Caki2 (cell line): ENCODE measurements at regions not wholly inside any gene's neighbourhood (a gene's known extent, or its start where the extent isn't known, plus 50 kb on each side); places are given as distances from the start of the nearest gene placed in this dataset.
"Not testable (repeated sequence)": the region's sequence is repeated elsewhere in the genome, so short reads cannot be mapped to it uniquely, and the experiment has no call there.

Source experiments
- DNase-seq: peaks from one replicate; pipeline ENCODE4 v3.0.0-alpha.2; 2015; ENCODE audit warnings: low read depth
- in situ Hi-C: cut with HindIII; loops from 2 replicates; pipeline ENCODE4 v1.10.0; 2016; ENCODE audit warnings: low sequenced_read_pairs, low pct_unique_long_range_greater_than_20kb, mixed read lengths

GRCh38 chr2:216942016-216942415 lies 82.2 kb upstream of the TNP1 start:
- in situ Hi-C loops = no loop called here

GRCh38 chr2:216936954-216937357 lies 77.1 kb upstream of the TNP1 start:
- DNase-seq = no peak
- in situ Hi-C loops = no loop called here

More at GRCh38 chr2:216942016-216942415, 82.2 kb upstream of the TNP1 start:
- no peak for DNase-seq

GRCh38 chr2:216934623-216935022 lies 74.8 kb upstream of the TNP1 start:
- in situ Hi-C loops = no loop called here
- no peak for DNase-seq

- no peak for DNase-seq
- in situ Hi-C loops = no loop called here
These were observed 74.3 kb upstream of the TNP1 start for GRCh38 chr2:216934151-216934550.

- no peak for DNase-seq
- in situ Hi-C loops = no loop called here
These were observed 73.1 kb upstream of the TNP1 start for GRCh38 chr2:216932863-216933548.

GRCh38 chr2:216932113-216932862 lies 72.4 kb upstream of the TNP1 start:
- in situ Hi-C loops = no loop called here
- no peak for DNase-seq

- no peak for DNase-seq
- in situ Hi-C loops = no loop called here
These were observed 70.9 kb upstream of the TNP1 start for GRCh38 chr2:216930716-216931115.

- DNase-seq, in situ Hi-C loops: not testable (repeated sequence)
These were observed 69.5 kb upstream of the TNP1 start for GRCh38 chr2:216929338-216929737.

- in situ Hi-C loops = no loop called here
- DNase-seq = no peak
These were observed 67.3 kb upstream of the TNP1 start for GRCh38 chr2:216927163-216927562.

- in situ Hi-C loops = no loop called here
- no peak for DNase-seq
These were observed 65.9 kb upstream of the TNP1 start for GRCh38 chr2:216925636-216926366.

- in situ Hi-C loops = no loop called here
- no peak for DNase-seq
These were observed 65.1 kb upstream of the TNP1 start for GRCh38 chr2:216925006-216925405.

- in situ Hi-C loops = no loop called here
- no peak for DNase-seq
These were observed 63.8 kb upstream of the TNP1 start for GRCh38 chr2:216923706-216924105.

GRCh38 chr2:216922175-216922780 lies 62.4 kb upstream of the TNP1 start:
- DNase-seq = no peak
- in situ Hi-C loops = no loop called here

- in situ Hi-C loops = no loop called here
- no peak for DNase-seq
These were observed 61.1 kb upstream of the TNP1 start for GRCh38 chr2:216920937-216921456.

GRCh38 chr2:216920143-216920876 lies 60.4 kb upstream of the TNP1 start:
- in situ Hi-C loops = no loop called here

GRCh38 chr2:216918088-216918680 lies 58.3 kb upstream of the TNP1 start:
- DNase-seq = peak; percentile 18
- in situ Hi-C loops = no loop called here

More at GRCh38 chr2:216920143-216920876, 60.4 kb upstream of the TNP1 start:
- DNase-seq = no peak

- DNase-seq = no peak
- in situ Hi-C loops = no loop called here
These were observed 57.2 kb upstream of the TNP1 start for GRCh38 chr2:216916956-216917650.
